GM12878 (cell line): ENCODE measurements at regions not wholly inside any gene's neighbourhood (a gene's known extent, or its start where the extent isn't known, plus 50 kb on each side); places are given as distances from the start of the nearest gene placed in this dataset.
A peak's percentile ranks its signal among the peaks of the same experiment; 100 is the strongest.

Experiments
- ASH2L ChIP-seq: fragments of 300-600, 200-600 bp; sonication (generic); IDR thresholded peaks from 2 replicates; pipeline ENCODE4 v1.6.1; 2017; ENCODE audit warnings: low read depth, mild to moderate bottlenecking, borderline replicate concordance
- BCLAF1 ChIP-seq: fragments of 450-650 bp; IDR thresholded peaks from 2 replicates; pipeline ENCODE4 v1.6.1; 2017; ENCODE audit warnings: antibody characterized with exemption, mild to moderate bottlenecking, moderate library complexity
- CBFB ChIP-seq: IDR thresholded peaks from 2 replicates; pipeline ENCODE4 v1.6.1; 2016; ENCODE audit warnings: antibody characterized with exemption, low read depth
- EGR1 ChIP-seq, 2 experiments: IDR thresholded peaks; 1 replicate in 1 of 2; 2 replicates in 1 of 2; pipeline ENCODE4 v1.6.1; 2011 to 2012; ENCODE audit warnings: low read depth in 2 of 2, low read length in 2 of 2, borderline replicate concordance in 1 of 2, mild to moderate bottlenecking in 1 of 2, moderate library complexity in 1 of 2
- ETV6 ChIP-seq, 2 experiments: fragments of 450-650 bp in 1 of 2; IDR thresholded peaks in 1 of 2; conservative IDR thresholded peaks in 1 of 2; 2 replicates each; pipeline ENCODE4 v1.6.1; 2014; ENCODE audit warnings: antibody characterized with exemption in 1 of 2, borderline replicate concordance in 1 of 2, low read depth in 1 of 2, mild to moderate bottlenecking in 1 of 2, moderate library complexity in 1 of 2
- FOXM1 ChIP-seq: IDR thresholded peaks from 2 replicates; pipeline ENCODE4 v1.6.1; 2012; ENCODE audit warnings: low read depth, mild to moderate bottlenecking, inconsistent platforms, low read length, moderate library complexity
- HDAC2 ChIP-seq: fragments of 200-600 bp; sonication (generic); IDR thresholded peaks from 2 replicates; pipeline ENCODE4 v1.6.1; 2017
- KLF5 ChIP-seq: fragments of 450-650 bp; IDR thresholded peaks from 2 replicates; pipeline ENCODE4 v1.6.1; 2014; ENCODE audit warnings: mild to moderate bottlenecking; ENCODE audit not compliant: partially characterized antibody
- LARP7 ChIP-seq: fragments of 450-650 bp; IDR thresholded peaks from 2 replicates; pipeline ENCODE4 v1.6.1; 2017; ENCODE audit warnings: mild to moderate bottlenecking
- MEF2A ChIP-seq: IDR thresholded peaks from 2 replicates; pipeline ENCODE4 v1.6.1; 2011; ENCODE audit warnings: low read depth, mild to moderate bottlenecking, low read length, moderate library complexity; ENCODE audit not compliant: insufficient read depth
- MXI1 ChIP-seq: fragments of 150-350 bp; IDR thresholded peaks from 2 replicates; pipeline ENCODE4 v1.6.1; 2011; ENCODE audit warnings: low read depth, mild to moderate bottlenecking, inconsistent platforms, low read length, improper control_type of control experiment
- NBN ChIP-seq: fragments of 450-650 bp; IDR thresholded peaks from 2 replicates; pipeline ENCODE4 v1.6.1; 2016
- NRF1 ChIP-seq: conservative IDR thresholded peaks from 2 replicates; pipeline ENCODE4 v1.6.1; 2011; ENCODE audit warnings: mild to moderate bottlenecking, low read depth, low read length, improper control_type of control experiment
- RELA ChIP-seq: fragments of 450-650 bp; IDR thresholded peaks from 2 replicates; pipeline ENCODE4 v1.8.0; 2014; ENCODE audit warnings: borderline replicate concordance; ENCODE audit not compliant: partially characterized antibody
- SKIL ChIP-seq: fragments of 450-650 bp; IDR thresholded peaks from 2 replicates; pipeline ENCODE4 v1.6.1; 2017; ENCODE audit warnings: mild to moderate bottlenecking, low read depth, inconsistent platforms; ENCODE audit not compliant: poor library complexity, severe bottlenecking
- SRF ChIP-seq, 2 experiments: IDR thresholded peaks; 2 replicates each; pipeline ENCODE4 v1.6.1; 2011; ENCODE audit warnings: low read depth in 2 of 2, low read length in 2 of 2, mild to moderate bottlenecking in 1 of 2, moderate library complexity in 1 of 2
- STAT3 ChIP-seq: IDR thresholded peaks from 2 replicates; pipeline ENCODE4 v1.6.1; 2011; ENCODE audit warnings: low read depth, low read length, improper control_type of control experiment
- SUZ12 ChIP-seq: fragments of 200-600 bp; sonication (generic); IDR thresholded peaks from one replicate; pipeline ENCODE4 v1.6.1; 2018; ENCODE audit warnings: antibody characterized with exemption, mild to moderate bottlenecking; ENCODE audit not compliant: unreplicated experiment
- TCF7 ChIP-seq: IDR thresholded peaks from 2 replicates; pipeline ENCODE4 v1.6.1; 2014; ENCODE audit warnings: antibody characterized with exemption, borderline replicate concordance
- USF1 ChIP-seq: IDR thresholded peaks from 2 replicates; pipeline ENCODE4 v1.6.1; 2011; ENCODE audit warnings: borderline replicate concordance, low read depth, mild to moderate bottlenecking, moderate library complexity, mixed read lengths, low read length; ENCODE audit not compliant: insufficient read depth; ENCODE audit errors: extremely low read length
- USF2 ChIP-seq: IDR thresholded peaks from 2 replicates; pipeline ENCODE4 v1.6.1; 2011; ENCODE audit warnings: low read depth, low read length, improper control_type of control experiment, borderline replicate concordance
- ZBTB33 ChIP-seq: fragments of 450-650 bp; IDR thresholded peaks from 2 replicates; pipeline ENCODE4 v1.6.1; 2017; ENCODE audit warnings: mild to moderate bottlenecking
- ZNF274 ChIP-seq: IDR thresholded peaks from one replicate; pipeline ENCODE4 v1.8.0; 2011; ENCODE audit not compliant: insufficient read length, insufficient read depth

GRCh38 chr15:34650177-34650576, 66.7 kb upstream of the GOLGA8B start (continued):
- TF ChIP-seq BCLAF1, result no peak
- no peak for TF ChIP-seq ZNF274
- TF ChIP-seq MEF2A, result peak; percentile 82
- TF ChIP-seq CBFB, result no peak
- TF ChIP-seq TCF7, result no peak
- TF ChIP-seq ETV6 (conservative IDR thresholded peaks at IDR 0.05 in 1 of 2, IDR thresholded peaks at IDR 0.05 in 1 of 2; ENCODE audit: borderline replicate concordance in 1 of 2, low read depth in 1 of 2), result no peak
- no peak for TF ChIP-seq ASH2L
- no peak for TF ChIP-seq NRF1
- TF ChIP-seq MXI1, result no peak
- no peak for TF ChIP-seq HDAC2
- no peak for TF ChIP-seq RELA
- TF ChIP-seq SKIL, result no peak
- TF ChIP-seq LARP7, result no peak
- no peak for TF ChIP-seq SRF (IDR thresholded peaks at IDR 0.05; ENCODE audit: low read depth in 2 of 2, low read length in 2 of 2)
- peak in 1 of 2 experiments; percentile 29; a peak in 1 of 3 replicates for TF ChIP-seq EGR1 (IDR thresholded peaks at IDR 0.05; ENCODE audit: borderline replicate concordance in 1 of 2, low read depth in 2 of 2, low read length in 2 of 2)
- no peak for TF ChIP-seq USF1
- no peak for TF ChIP-seq NBN
- no peak for TF ChIP-seq KLF5
- no peak for TF ChIP-seq SUZ12
- peak; percentile 71; the same call in 1 of the 2 replicates for TF ChIP-seq FOXM1
- no peak for TF ChIP-seq USF2
- no peak for TF ChIP-seq STAT3
- TF ChIP-seq ZBTB33, result no peak
